SK-N-MC (cell line): ENCODE measurements at regions not wholly inside any gene's neighbourhood (a gene's known extent, or its start where the extent isn't known, plus 50 kb on each side); places are given as distances from the start of the nearest gene placed in this dataset.

Source experiments
- DNase-seq: peaks from one replicate; pipeline ENCODE4 v3.0.0-alpha.2; 2011; ENCODE audit warnings: low read depth, low spot score
- H3K27ac ChIP-seq: fragments of 200-600 bp; sonication (generic); 2 replicates; pipeline ENCODE4 v1.5.1; 2016; ENCODE audit warnings: mixed run types
- H3K36me3 ChIP-seq: fragments of 200-600 bp; sonication (generic); 2 replicates; pipeline ENCODE4 v1.6.1; 2017; ENCODE audit warnings: antibody characterized with exemption, low read length, mixed read lengths; ENCODE audit not compliant: insufficient read depth
- H3K4me3 ChIP-seq: fragments of 200-600 bp; sonication (generic); 2 replicates; pipeline ENCODE4 v1.5.1; 2016
- H3K9ac ChIP-seq: fragments of 200-600 bp; sonication (generic); 2 replicates; pipeline ENCODE4 v1.8.0; 2017; ENCODE audit warnings: mixed run types, mixed read lengths; ENCODE audit not compliant: insufficient read length
- H3K9me3 ChIP-seq: fragments of 200-600 bp; sonication (generic); 2 replicates; pipeline ENCODE4 v1.6.1; 2017; ENCODE audit warnings: low read depth, mild to moderate bottlenecking, antibody characterized with exemption, low read length, moderate library complexity, mixed read lengths
- EZH2 ChIP-seq: fragments of 200-600 bp; sonication (generic); IDR thresholded peaks from one replicate; pipeline ENCODE4 v1.6.1; 2017; ENCODE audit warnings: antibody characterized with exemption
- FOXP2 ChIP-seq: optimal IDR thresholded peaks from 2 replicates; pipeline ENCODE3; 2011; ENCODE audit warnings: mild to moderate bottlenecking, moderate library complexity; ENCODE audit not compliant: insufficient read depth; ENCODE audit errors: extremely low read length, control extremely low read depth
- POLR2AphosphoS5 ChIP-seq: IDR thresholded peaks from 2 replicates; pipeline ENCODE4 v1.6.1; 2012; ENCODE audit warnings: mild to moderate bottlenecking, low read depth, low read length, borderline replicate concordance

- Histone ChIP-seq H3K27ac (no peak overlapping the region), H3K9ac (no peak overlapping the region)
Measured at GRCh38 chr5:90022711-90023053, 386.9 kb downstream of the CETN3 start.

GRCh38 chr5:90022002-90022710 lies 387.4 kb downstream of the CETN3 start:
- Histone ChIP-seq H3K9me3 (no peaks in the 10 kb centered on the region), H3K27ac (no peak overlapping the region), H3K9ac (no peak overlapping the region), H3K4me3 (no peak overlapping the region), H3K36me3 (no peaks in the 10 kb centered on the region)
- no peak for TF ChIP-seq POLR2AphosphoS5
- TF ChIP-seq EZH2 = no peak
- TF ChIP-seq FOXP2 = no peak
- DNase-seq = no peak

More at GRCh38 chr5:90022711-90023053, 386.9 kb downstream of the CETN3 start:
- no peak overlapping the region for H3K4me3 ChIP-seq
- TF ChIP-seq FOXP2 = no peak
- TF ChIP-seq POLR2AphosphoS5 = no peak
- TF ChIP-seq EZH2 = no peak
- no peak for DNase-seq
- H3K36me3 ChIP-seq = no peaks in the 10 kb centered on the region
- H3K9me3 ChIP-seq = no peaks in the 10 kb centered on the region

- no peaks in the 10 kb centered on the region for H3K9me3 ChIP-seq
- no peak overlapping the region for H3K27ac ChIP-seq
- H3K9ac ChIP-seq = no peak overlapping the region
- DNase-seq = no peak
- no peak overlapping the region for H3K4me3 ChIP-seq
- no peak for TF ChIP-seq FOXP2
- no peak for TF ChIP-seq POLR2AphosphoS5
- H3K36me3 ChIP-seq = no peaks in the 10 kb centered on the region
Measured at GRCh38 chr5:90020575-90021538, 388.7 kb downstream of the CETN3 start.

- Histone ChIP-seq H3K9me3 (no peaks in the 10 kb centered on the region), H3K4me3 (no peak overlapping the region), H3K27ac (no peak overlapping the region), H3K36me3 (no peaks in the 10 kb centered on the region), H3K9ac (no peak overlapping the region)
- TF ChIP-seq EZH2 = no peak
- TF ChIP-seq FOXP2 = no peak
- TF ChIP-seq POLR2AphosphoS5 = no peak
- DNase-seq = no peak
Measured at GRCh38 chr5:90017239-90017638, 392.3 kb downstream of the CETN3 start.

GRCh38 chr5:90015584-90016018 lies 394.0 kb downstream of the CETN3 start:
- no peaks in the 10 kb centered on the region for H3K9me3 ChIP-seq
- H3K27ac ChIP-seq = no peak overlapping the region
- no peak overlapping the region for H3K9ac ChIP-seq
- H3K4me3 ChIP-seq = no peak overlapping the region
- no peak for TF ChIP-seq EZH2
- TF ChIP-seq POLR2AphosphoS5 = no peak
- no peak for TF ChIP-seq FOXP2
- no peak for DNase-seq
- H3K36me3 ChIP-seq = no peaks in the 10 kb centered on the region

- H3K4me3 ChIP-seq = no peak overlapping the region
- H3K27ac ChIP-seq = no peak overlapping the region
- H3K9ac ChIP-seq = no peak overlapping the region
- no peak for TF ChIP-seq POLR2AphosphoS5
- no peak for TF ChIP-seq FOXP2
- TF ChIP-seq EZH2 = no peak
- no peaks in the 10 kb centered on the region for H3K9me3 ChIP-seq
- no peak for DNase-seq
- no peaks in the 10 kb centered on the region for H3K36me3 ChIP-seq
Measured at GRCh38 chr5:90014420-90014819, 395.1 kb downstream of the CETN3 start.

- Histone ChIP-seq H3K9me3 (no peaks in the 10 kb centered on the region), H3K27ac (no peak overlapping the region), H3K36me3 (no peaks in the 10 kb centered on the region), H3K9ac (no peak overlapping the region), H3K4me3 (no peak overlapping the region)
- TF ChIP-seq EZH2 (no peak), FOXP2 (no peak), POLR2AphosphoS5 (no peak)
- DNase-seq = no peak
Measured at GRCh38 chr5:90000351-90000750, 409.2 kb downstream of the CETN3 start.

GRCh38 chr5:89998519-89999305 lies 410.8 kb downstream of the CETN3 start:
- TF ChIP-seq POLR2AphosphoS5 (no peak), FOXP2 (no peak), EZH2 (no peak)
- no peaks in the 10 kb centered on the region for H3K36me3 ChIP-seq
- no peak overlapping the region for H3K4me3 ChIP-seq
- no peaks in the 10 kb centered on the region for H3K9me3 ChIP-seq
- H3K9ac ChIP-seq = no peak overlapping the region
- H3K27ac ChIP-seq = no peak overlapping the region
- DNase-seq = no peak
